GM21515 (cell line): ENCODE measurements at regions not wholly inside any gene's neighbourhood (a gene's known extent, or its start where the extent isn't known, plus 50 kb on each side); places are given as distances from the start of the nearest gene placed in this dataset.

Source experiments
- ATAC-seq: cut with Tn5 transposase; IDR thresholded peaks from one replicate; pipeline ENCODE4 v1.9.1; 2021; ENCODE audit not compliant: unreplicated experiment

- ATAC-seq = no peak
Observed at GRCh38 chr21:32216293-32216692, 62.6 kb downstream of the MIS18A start.

- no peak for ATAC-seq
Observed at GRCh38 chr21:32215306-32215685, 63.6 kb downstream of the MIS18A start.

- no peak for ATAC-seq
Observed at GRCh38 chr21:32214654-32215305, 64.1 kb downstream of the MIS18A start.

GRCh38 chr21:32212116-32212515 is 66.7 kb downstream of the MIS18A start:
- no peak for ATAC-seq

- no peak for ATAC-seq
Observed at GRCh38 chr21:32211306-32211705, 67.5 kb downstream of the MIS18A start.

- ATAC-seq = no peak
Observed at GRCh38 chr21:32209580-32209979, 69.3 kb downstream of the MIS18A start.

- no peak for ATAC-seq
Observed at GRCh38 chr21:32207406-32207716, 71.5 kb downstream of the MIS18A start.

GRCh38 chr21:32206631-32207405 is 72.0 kb downstream of the MIS18A start:
- no peak for ATAC-seq

- ATAC-seq = no peak
Observed at GRCh38 chr21:32203877-32204480, 74.9 kb downstream of the MIS18A start.

GRCh38 chr21:32200029-32200428 is 78.8 kb downstream of the MIS18A start:
- no peak for ATAC-seq

- ATAC-seq = no peak
Observed at GRCh38 chr21:32198384-32198783, 80.5 kb downstream of the MIS18A start.

GRCh38 chr21:32197896-32198295 is 81.0 kb downstream of the MIS18A start:
- ATAC-seq = no peak

GRCh38 chr21:32196001-32196400 is 82.8 kb downstream of the MIS18A start:
- no peak for ATAC-seq

- no peak for ATAC-seq
Observed at GRCh38 chr21:32193098-32193465, 85.8 kb downstream of the MIS18A start.

GRCh38 chr21:32192291-32193097 is 86.4 kb downstream of the MIS18A start:
- no peak for ATAC-seq

- no peak for ATAC-seq
Observed at GRCh38 chr21:32190493-32191144, 88.2 kb downstream of the MIS18A start.

- no peak for ATAC-seq
Observed at GRCh38 chr21:32189688-32190483, 89.0 kb downstream of the MIS18A start.

GRCh38 chr21:32186804-32187203 is 92.0 kb downstream of the MIS18A start:
- ATAC-seq = no peak

- ATAC-seq = no peak
Observed at GRCh38 chr21:32185726-32186125, 93.1 kb downstream of the MIS18A start.

GRCh38 chr21:32185103-32185502 is 93.7 kb downstream of the MIS18A start:
- no peak for ATAC-seq
